ENCODE measurements at regions not wholly inside any gene's neighbourhood (a gene's known extent, or its start where the extent isn't known, plus 50 kb on each side); places are given as distances from the start of the nearest gene placed in this dataset.

DNA sequence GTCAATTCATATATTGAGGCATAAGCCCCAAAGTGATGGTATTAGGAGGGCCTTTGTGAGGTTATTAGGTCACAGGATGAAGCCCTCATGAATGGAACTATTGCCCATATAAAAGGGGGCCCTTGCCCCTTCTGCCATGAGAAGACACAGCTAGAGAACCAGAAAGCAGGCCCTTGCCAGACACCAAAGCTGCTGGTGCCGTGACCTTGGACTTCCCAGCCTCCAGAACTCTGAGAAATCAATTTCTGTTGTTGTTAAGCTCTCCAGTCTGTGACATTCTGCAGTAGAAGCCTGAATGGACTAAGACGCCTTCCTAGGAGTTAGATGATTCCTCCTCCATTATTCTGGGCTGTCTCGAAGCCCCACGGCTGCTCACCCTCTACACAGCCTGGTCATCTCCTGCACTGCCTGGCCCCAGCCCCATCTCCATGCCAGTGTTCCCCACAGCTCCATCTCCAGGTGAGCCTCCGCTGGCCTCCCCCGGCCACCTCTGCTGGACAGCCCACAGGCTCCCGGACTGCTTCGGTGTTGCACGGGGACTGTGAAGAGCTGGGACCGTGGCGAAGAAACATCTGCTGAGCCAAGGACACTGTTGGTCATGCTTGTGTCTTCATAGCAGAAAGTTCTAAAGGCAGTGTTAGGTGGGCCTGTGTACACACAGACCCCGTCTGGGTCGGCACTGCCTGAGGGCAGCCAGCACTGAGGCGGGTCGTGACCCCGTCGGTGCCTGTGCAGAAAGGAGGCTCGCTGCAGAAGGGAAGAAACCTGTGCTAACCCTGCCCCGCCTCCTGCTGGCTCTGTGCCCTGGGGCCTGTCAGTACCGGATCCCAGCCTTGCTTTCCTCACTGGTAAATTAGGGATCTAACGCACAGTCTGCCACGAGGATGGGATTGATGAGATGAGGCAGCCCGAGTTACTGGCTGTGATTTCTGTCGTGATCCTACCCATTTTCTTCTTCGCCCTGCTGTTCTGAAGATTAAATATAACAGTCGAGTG, 55.1 kb upstream of the CNOT6 start:
- TF ChIP-seq, protein P1, sequence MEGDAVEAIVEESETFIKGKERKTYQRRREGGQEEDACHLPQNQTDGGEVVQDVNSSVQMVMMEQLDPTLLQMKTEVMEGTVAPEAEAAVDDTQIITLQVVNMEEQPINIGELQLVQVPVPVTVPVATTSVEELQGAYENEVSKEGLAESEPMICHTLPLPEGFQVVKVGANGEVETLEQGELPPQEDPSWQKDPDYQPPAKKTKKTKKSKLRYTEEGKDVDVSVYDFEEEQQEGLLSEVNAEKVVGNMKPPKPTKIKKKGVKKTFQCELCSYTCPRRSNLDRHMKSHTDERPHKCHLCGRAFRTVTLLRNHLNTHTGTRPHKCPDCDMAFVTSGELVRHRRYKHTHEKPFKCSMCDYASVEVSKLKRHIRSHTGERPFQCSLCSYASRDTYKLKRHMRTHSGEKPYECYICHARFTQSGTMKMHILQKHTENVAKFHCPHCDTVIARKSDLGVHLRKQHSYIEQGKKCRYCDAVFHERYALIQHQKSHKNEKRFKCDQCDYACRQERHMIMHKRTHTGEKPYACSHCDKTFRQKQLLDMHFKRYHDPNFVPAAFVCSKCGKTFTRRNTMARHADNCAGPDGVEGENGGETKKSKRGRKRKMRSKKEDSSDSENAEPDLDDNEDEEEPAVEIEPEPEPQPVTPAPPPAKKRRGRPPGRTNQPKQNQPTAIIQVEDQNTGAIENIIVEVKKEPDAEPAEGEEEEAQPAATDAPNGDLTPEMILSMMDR (IDR thresholded peaks at IDR 0.05): no peak
- no peak for TF ChIP-seq POLR2A (IDR thresholded peaks at IDR 0.05)
